GM11168 (cell line): ENCODE measurements at regions not wholly inside any gene's neighbourhood (a gene's known extent, or its start where the extent isn't known, plus 50 kb on each side); places are given as distances from the start of the nearest gene placed in this dataset.

Source experiments
- in situ Hi-C: fragments of 300-500 bp; cut with MboI; formaldehyde crosslinking; loops from one replicate; pipeline ENCODE4 v1.12.0; 2022; ENCODE audit warnings: low sequenced_read_pairs; ENCODE audit not compliant: unreplicated experiment

DNA sequence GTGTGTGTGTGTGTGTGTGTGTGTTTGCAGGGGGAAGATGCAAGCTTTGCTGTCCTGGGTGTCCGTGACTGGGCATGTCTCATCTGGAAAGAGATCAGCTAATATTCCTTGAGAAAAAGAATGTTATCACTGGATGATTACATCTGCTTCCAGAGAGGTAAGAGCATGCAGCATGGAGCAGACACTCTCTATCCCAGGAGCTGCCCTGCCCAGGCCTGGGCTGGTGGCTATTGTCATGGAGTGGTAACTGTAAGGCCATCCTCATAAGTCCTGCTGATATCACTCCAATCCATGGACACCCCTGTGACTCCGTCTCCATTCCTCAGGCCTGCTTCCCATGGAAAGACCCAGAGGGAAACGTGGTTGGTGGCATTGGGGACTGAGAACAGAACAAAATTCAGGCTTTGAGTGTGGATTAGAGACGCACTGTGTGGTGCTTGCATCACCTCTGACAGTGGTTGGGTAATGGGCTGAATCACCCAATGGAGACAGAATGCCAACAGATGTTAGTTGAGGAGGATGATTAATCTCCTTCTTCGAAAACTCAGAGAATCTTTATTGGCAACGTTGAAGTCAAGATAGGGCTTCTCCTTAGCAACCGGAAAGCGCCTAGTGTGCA is 52.0 kb upstream of the KCNIP1 start:
- in situ Hi-C loops, result loop anchor here (10.0 kb wide), 1 partner anchor 153 kb away; no protein-coding TSS in a partner anchor

DNA sequence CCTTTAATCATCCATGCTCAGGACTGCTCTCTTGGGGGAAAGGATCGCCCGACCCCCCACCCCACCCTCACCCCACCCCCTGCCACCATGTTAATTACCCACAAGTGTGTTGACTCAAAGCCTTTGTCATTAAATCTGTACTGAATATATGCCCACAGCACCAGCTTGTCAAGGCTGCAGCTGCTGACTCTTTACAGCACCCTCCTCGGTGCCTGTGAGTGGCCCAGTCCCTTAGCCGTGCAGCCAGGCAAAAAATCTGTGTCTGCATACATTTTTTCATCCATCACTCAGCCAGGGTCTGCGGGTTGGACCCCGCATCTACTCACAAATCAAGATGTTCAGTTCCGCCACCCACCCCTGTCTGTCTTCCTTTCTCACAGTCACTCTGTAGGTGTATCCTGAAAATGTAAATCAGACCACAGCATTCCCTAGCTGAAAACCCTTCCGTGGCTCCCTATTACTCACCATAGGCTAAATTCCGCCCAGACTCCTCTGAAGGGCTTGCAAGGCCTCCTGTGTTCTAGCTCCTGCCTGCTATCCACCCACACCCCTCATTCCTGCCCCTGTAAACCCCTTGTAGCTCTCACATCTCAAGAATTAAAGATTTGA is 53.7 kb upstream of the KCNIP1 start:
- in situ Hi-C loops, result loop anchor here (10.0 kb wide), 1 partner anchor 155 kb away; no protein-coding TSS in a partner anchor

DNA sequence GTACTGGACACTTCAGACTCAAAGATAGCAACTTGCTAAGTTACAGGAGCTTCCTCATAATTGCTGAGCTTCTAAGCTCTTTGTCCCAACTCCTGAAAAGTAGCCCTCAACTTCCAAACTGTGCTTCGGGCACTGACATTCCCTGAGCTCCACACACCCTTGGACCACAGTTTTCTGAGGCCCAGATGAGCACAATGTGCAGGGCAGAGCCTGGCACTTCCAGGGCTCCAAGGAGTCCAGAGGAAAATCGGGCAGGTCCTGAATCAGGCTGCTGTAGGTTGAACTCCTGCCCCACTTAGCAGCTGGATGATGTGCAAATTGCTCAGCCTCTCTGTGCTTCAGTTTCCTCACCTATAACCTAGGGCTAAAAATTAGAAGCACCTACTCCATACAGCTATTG is 54.6 kb upstream of the KCNIP1 start:
- in situ Hi-C loops, result no loop called here

DNA sequence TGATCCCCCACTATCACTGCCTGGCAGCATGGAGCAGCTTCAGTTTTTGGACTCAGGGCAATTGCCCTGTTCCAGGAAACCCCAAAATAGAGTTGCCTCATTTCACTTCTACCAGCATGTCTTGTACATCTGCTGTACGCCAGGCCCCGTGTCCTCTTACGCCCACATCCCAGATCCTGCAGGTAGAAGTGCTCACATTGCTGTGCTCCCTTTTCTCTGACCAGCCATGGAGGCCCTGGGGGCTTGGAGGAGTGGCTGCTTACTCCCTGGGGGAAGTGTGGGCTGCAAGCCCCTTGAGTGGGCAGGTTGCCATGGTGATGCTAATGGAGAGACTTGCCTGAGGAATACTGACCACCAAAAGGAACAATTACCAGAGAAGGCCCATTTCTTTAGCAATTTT is 55.6 kb upstream of the KCNIP1 start:
- in situ Hi-C loops, result no loop called here

DNA sequence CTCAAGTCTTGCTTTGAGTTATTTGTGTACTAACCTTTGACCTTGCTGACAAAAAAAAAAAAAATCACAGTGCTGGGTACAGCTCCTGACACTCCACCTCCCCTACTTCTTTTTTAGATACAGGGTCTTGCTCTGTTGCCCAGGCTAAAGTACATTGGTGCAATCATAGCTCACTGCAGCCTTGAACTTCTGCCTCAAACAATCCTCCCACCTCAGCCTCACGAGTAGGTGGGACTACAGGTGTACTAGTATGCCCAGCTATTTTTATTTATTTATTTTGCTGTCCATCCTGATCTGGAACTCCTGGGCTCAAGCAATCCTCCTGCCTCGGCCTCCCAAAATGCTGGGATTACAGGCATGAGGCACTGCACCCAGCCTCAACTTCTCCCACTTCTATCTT is 57.2 kb upstream of the KCNMB1 start:
- in situ Hi-C loops, result no loop called here

DNA sequence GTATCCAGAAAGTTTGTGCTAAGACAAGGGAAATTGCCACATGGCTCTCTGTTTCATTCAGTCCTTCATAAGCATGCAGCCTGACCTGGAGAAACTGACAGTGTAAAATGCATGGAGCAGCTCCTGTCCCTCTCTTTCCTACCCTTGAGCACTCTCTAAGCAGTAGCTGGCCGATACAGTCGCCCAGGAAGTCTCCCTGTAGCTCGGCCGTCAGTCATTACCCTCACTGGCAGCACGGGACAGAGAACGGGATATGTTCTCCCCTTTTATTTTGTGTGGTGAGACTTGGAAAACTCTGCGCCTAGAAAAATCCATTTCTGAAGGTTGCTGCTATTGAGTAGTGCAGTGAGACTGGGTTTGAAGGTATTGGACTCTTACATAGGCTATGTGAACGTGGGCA is 56.8 kb upstream of the KCNMB1 start:
- in situ Hi-C loops, result no loop called here

DNA sequence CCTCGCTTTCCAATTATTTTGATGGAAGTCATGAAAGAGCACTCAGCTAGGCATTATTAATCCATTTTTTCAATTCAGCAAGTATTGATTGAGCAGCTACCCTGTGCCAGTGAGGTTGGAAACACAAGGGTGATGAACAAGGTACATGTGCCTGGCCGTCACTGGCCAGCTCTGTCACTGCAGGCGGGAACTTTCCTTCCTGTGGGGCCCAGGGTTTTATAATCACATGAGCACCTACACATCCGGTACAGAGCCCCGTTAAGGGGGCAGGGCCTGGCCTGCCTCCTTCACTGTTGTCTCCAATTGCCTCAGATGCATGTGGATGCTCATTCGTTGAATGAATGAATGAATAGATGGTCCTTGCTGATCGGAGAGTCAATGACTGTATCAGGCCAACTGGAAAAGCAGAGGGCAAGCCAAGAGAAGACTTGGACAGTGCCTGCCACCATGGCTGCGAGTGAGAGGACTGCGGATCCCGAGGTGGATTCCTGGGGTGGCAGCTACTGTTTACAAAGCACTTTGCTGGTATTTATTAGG is 55.9 kb upstream of the KCNMB1 start:
- in situ Hi-C loops, result no loop called here

DNA sequence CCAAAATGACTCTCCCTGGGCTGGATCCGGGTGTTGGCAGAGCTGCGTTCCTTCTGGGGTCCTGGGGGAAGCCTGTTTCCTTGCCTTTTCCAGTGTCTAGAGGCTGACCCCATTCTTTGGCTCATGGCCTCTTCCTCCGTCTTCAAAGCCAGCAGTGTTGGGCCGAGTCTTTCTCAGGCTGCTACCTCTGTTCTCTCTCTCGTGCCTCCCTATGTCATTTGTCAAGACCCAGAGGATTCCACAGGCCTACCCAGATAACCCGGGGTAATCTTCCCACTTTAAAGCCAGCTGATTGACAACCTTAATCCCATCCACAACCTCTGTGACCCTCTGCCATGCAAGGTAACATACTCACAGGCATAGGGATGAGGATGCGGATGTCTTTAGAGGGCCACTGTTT is 55.0 kb upstream of the KCNMB1 start:
- in situ Hi-C loops, result no loop called here

DNA sequence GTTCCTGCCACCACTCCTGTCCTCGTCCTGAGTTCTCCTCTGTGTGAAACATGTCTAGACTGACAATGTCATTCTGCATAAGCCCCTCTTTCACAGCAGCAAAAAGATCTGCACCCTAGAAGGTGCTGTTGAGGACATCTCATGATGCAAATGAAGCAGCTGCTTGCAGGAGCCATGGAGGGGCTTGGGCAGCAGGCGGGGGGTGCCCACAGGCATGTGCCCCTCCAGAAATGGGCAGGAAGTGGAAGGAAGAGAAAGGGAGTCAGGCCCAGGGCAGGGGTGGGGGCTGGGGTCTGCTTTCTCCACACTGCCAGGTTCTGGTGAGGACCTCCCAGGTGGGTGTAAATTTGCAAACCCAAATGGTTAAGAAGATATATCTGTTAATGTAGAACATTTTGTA is 54.5 kb upstream of the KCNMB1 start:
- in situ Hi-C loops, result no loop called here

DNA sequence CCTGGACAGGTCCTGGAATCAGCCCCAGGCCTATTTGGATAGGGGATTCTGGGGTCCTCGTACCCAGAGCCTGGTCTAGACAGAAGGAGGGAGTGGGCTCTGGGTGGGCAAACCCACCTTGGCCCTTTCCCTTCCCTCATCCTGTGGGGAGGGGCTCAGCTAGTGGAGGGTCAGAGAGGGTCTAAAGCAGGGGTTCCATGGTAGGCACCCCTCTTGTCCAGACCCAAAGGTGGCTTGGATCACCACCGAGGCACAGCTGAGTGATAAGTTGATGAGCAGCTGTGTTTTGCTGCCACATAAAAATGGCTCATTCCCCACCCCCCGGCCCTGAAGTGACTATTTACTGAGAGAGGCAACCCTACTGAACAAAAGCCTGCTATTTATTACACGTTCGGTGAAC is 53.8 kb upstream of the KCNMB1 start:
- in situ Hi-C loops, result no loop called here

DNA sequence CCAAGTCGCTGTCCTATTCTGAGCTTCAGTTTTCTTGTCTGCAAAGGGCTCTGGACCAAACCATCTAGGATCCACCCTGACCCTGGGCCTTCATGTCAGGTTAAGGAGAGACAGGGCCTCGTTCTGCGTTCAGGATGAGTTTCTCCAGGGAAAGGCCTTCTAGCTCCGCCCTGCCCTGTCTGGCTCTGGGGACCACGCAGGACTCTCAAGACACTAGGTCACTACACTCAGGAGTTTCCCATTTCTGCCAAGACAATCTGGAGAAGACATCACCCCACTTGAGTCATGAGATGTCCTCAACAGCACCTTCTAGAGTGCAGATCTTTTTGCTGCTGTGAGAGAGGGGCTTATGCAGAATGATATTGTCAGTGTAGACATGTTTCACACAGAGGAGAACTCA is 53.2 kb upstream of the KCNMB1 start:
- in situ Hi-C loops, result no loop called here

DNA sequence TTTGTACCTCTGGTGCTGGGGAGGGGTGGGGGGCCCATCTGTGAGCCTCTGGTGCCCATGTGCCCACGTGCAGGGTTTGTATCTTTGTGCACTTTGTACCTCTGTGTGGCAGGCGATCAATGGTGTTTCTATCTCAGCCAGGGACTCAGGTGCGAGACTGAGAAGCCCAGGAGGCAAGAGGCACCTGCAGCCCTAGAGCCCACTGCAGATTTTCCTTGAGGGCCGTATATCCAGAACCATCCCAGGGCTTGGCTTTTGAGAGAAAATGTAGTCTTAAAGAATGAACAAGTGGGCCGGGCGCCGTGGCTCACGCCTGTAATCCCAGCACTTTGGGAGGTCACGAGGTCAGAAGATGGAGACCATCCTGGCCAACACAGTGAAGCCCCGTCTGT is 52.2 kb upstream of the KCNMB1 start:
- in situ Hi-C loops, result no loop called here

DNA sequence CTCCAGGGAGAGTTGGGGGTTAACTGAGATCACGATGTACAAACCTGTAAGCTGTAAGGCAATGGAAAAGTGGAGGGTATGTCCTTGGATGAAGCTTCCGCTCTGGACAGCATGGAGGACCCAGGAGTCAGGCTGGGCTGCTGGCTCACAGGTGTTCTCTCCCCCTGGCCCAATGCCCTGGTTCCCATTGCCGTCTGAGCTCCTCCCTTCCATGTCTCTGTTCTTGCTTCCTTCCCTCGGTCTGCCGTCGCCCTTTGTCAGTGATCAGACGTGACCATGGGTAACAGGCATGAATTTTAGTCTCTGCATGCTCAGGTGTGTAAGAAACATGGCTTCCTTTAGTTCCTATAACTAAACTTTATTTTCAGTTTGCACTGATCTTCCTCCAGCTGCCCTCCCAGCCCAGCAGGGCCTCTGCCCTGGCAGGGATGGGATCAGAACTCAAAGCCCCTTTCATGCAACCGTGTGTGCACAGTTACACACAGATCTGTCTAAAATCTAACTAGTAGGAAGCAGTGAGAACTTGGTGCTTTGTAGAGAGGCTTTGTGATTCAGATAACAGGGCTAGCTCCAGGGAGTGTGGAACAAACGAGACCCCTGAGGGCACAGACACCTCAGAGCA is 51.7 kb upstream of the KCNMB1 start:
- in situ Hi-C loops, result no loop called here

DNA sequence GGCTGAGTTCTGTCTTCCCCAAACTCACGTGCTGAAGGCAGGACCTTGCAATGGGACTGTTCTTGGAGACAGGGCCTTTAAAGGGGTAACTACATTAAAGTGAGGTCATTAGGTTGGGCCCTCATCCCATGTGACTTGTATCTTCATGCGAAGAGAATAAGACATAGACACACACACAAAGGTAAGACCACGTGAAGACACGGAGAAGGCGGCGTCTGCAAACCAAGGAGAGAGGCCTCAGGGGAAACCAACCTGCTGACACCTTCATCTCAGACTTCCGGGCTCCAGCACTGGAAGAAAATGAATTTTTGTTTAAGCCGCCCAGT is 50.7 kb upstream of the KCNMB1 start:
- in situ Hi-C loops, result no loop called here

DNA sequence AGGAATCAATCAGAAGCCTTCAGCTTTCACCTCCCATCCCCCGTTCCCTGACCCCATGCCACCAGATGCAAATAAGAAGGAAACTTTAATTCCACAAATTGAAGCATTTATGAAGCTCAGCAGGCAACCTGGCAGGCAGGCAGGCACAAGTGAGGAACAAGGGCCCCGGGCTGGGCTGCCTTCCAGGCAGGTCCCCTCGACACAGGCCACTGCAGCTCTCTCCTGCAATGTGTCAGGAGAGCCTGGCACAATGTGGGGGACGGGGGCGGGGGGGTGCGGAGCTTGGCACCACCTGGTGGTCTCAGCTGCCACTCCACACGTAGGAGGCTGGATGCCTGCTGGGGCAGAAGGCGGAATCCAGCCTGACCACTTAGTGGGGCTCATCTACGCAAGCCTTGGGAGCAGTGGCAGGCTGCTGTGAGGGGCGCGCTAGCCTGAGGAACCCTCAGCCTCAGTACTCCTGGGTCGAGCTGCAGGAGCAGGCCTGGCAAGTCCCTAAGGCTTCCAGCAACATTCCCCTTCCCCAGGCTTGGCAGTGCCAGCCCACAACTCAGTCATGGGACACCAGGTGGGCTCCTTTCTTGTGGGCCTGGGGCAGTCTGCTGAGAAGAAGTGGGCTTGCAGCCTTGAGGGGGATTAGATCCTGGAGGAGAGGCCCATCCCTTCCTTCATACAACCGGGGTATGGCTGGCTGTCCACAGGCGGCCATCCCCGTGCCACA is 50.2 kb upstream of the KCNMB1 start:
- in situ Hi-C loops, result no loop called here
